ENCODE measurements at regions not wholly inside any gene's neighbourhood (a gene's known extent, or its start where the extent isn't known, plus 50 kb on each side); places are given as distances from the start of the nearest gene placed in this dataset.

GRCh38 chr20:52012079-52012478 is 179.5 kb downstream of the ZFP64 start:
- H3K27ac ChIP-seq (ENCODE audit: low read depth, low read length) = no peak overlapping the region
- no peak for DNase-seq (ENCODE audit: low read depth, low spot score)
- H3K27me3 ChIP-seq (ENCODE audit: control insufficient read depth, insufficient read depth, low read length) = no peaks in the 10 kb centered on the region
- H3K9me3 ChIP-seq (ENCODE audit: control insufficient read depth, insufficient read depth, low read length) = no peaks in the 10 kb centered on the region
- no peak for TF ChIP-seq CTCF (IDR thresholded peaks at IDR 0.05; ENCODE audit: low read depth, low read length)
- CTCF ChIA-PET = no interaction called here
- POLR2A ChIA-PET = no interaction called here
- H3K4me3 ChIP-seq (ENCODE audit: low read depth, low read length) = no peak overlapping the region

- POLR2A ChIA-PET = no interaction called here
- no peaks in the 10 kb centered on the region for H3K27me3 ChIP-seq (ENCODE audit: control insufficient read depth, insufficient read depth, low read length)
- no peak for TF ChIP-seq CTCF (IDR thresholded peaks at IDR 0.05; ENCODE audit: low read depth, low read length)
- no peak for DNase-seq (ENCODE audit: low read depth, low spot score)
- no peak overlapping the region for H3K27ac ChIP-seq (ENCODE audit: low read depth, low read length)
- H3K9me3 ChIP-seq (ENCODE audit: control insufficient read depth, insufficient read depth, low read length) = no peaks in the 10 kb centered on the region
- H3K4me3 ChIP-seq (ENCODE audit: low read depth, low read length) = no peak overlapping the region
- CTCF ChIA-PET = no interaction called here
Observed at GRCh38 chr20:52011093-52011492, 180.5 kb downstream of the ZFP64 start.

- POLR2A ChIA-PET = no interaction called here
- no peak for DNase-seq (ENCODE audit: low read depth, low spot score)
Observed at GRCh38 chr20:52010541-52010940, 181.0 kb downstream of the ZFP64 start.

GRCh38 chr20:52008874-52009273 is 182.7 kb downstream of the ZFP64 start:
- H3K4me3 ChIP-seq (ENCODE audit: low read depth, low read length) = no peak overlapping the region
- H3K27ac ChIP-seq (ENCODE audit: low read depth, low read length) = no peak overlapping the region
- H3K9me3 ChIP-seq (ENCODE audit: control insufficient read depth, insufficient read depth, low read length) = no peaks in the 10 kb centered on the region
- CTCF ChIA-PET = no interaction called here
- DNase-seq (ENCODE audit: low read depth, low spot score) = no peak
- POLR2A ChIA-PET = no interaction called here
- no peak for TF ChIP-seq CTCF (IDR thresholded peaks at IDR 0.05; ENCODE audit: low read depth, low read length)
- no peaks in the 10 kb centered on the region for H3K27me3 ChIP-seq (ENCODE audit: control insufficient read depth, insufficient read depth, low read length)

More at GRCh38 chr20:52010541-52010940, 181.0 kb downstream of the ZFP64 start:
- Histone ChIP-seq H3K27ac (ENCODE audit: low read depth, low read length) (no peak overlapping the region), H3K27me3 (ENCODE audit: control insufficient read depth, insufficient read depth, low read length) (no peaks in the 10 kb centered on the region), H3K4me3 (ENCODE audit: low read depth, low read length) (no peak overlapping the region), H3K9me3 (ENCODE audit: control insufficient read depth, insufficient read depth, low read length) (no peaks in the 10 kb centered on the region)
- no peak for TF ChIP-seq CTCF (IDR thresholded peaks at IDR 0.05; ENCODE audit: low read depth, low read length)
- CTCF ChIA-PET = no interaction called here

- H3K4me3 ChIP-seq (ENCODE audit: low read depth, low read length) = no peak overlapping the region
- H3K27me3 ChIP-seq (ENCODE audit: control insufficient read depth, insufficient read depth, low read length) = no peaks in the 10 kb centered on the region
- no peaks in the 10 kb centered on the region for H3K9me3 ChIP-seq (ENCODE audit: control insufficient read depth, insufficient read depth, low read length)
- DNase-seq (ENCODE audit: low read depth, low spot score) = no peak
- ChIA-PET POLR2A (interaction anchor here (0.5 kb wide), 1 partner anchor 20 kb away, joined by 4 read pairs; no protein-coding TSS in a partner anchor), CTCF (interaction anchor here (0.7 kb wide), 1 partner anchor 54 kb away, joined by 3 read pairs; no protein-coding TSS in a partner anchor)
- TF ChIP-seq CTCF (IDR thresholded peaks at IDR 0.05; ENCODE audit: low read depth, low read length) = no peak
- H3K27ac ChIP-seq (ENCODE audit: low read depth, low read length) = no peak overlapping the region
Observed at GRCh38 chr20:52004715-52005114, 186.9 kb downstream of the ZFP64 start.
